Liver (tissue), 8 donors: ENCODE measurements at regions not wholly inside any gene's neighbourhood (a gene's known extent, or its start where the extent isn't known, plus 50 kb on each side); places are given as distances from the start of the nearest gene placed in this dataset.

Experiments used
- DNase-seq: peaks from one replicate; pipeline ENCODE4 v3.0.0-alpha.2; 2017; ENCODE audit warnings: low spot score
- H3K27ac ChIP-seq, 2 donors: one replicate each; pipeline ENCODE4 v1.7.0; 2013; ENCODE audit warnings: inconsistent platforms in 2 of 2, low read length in 2 of 2, control low read depth in 1 of 2, low read depth in 1 of 2, mild to moderate bottlenecking in 1 of 2
- H3K27me3 ChIP-seq, 4 donors: one replicate each; pipeline versions ENCODE4 v1.6.1 to v1.7.0; 2013; ENCODE audit warnings: low read length in 3 of 4, inconsistent platforms in 1 of 4, mild to moderate bottlenecking in 1 of 4, moderate library complexity in 1 of 4; ENCODE audit not compliant: control insufficient read depth in 4 of 4, insufficient read depth in 4 of 4
- H3K36me3 ChIP-seq, 4 donors: one replicate each; pipeline versions ENCODE4 v1.6.1 to v1.7.0; 2013; ENCODE audit warnings: low read length in 3 of 4, mild to moderate bottlenecking in 3 of 4, low read depth in 1 of 4, moderate library complexity in 1 of 4; ENCODE audit not compliant: control insufficient read depth in 4 of 4, insufficient read depth in 3 of 4
- H3K4me1 ChIP-seq, 4 donors: one replicate each; pipeline versions ENCODE4 v1.6.1 to v1.7.0; 2013; ENCODE audit warnings: low read length in 3 of 4, mild to moderate bottlenecking in 3 of 4, moderate library complexity in 1 of 4; ENCODE audit not compliant: control insufficient read depth in 4 of 4, insufficient read depth in 4 of 4
- H3K4me3 ChIP-seq, 3 donors: one replicate each; pipeline versions ENCODE4 v1.6.1 to v1.7.0; 2013; ENCODE audit warnings: low read length in 3 of 3, control low read depth in 1 of 3, low read depth in 1 of 3, mild to moderate bottlenecking in 1 of 3
- H3K9ac ChIP-seq, 2 donors: one replicate each; pipeline ENCODE4 v1.7.0; 2013; ENCODE audit warnings: low read length in 2 of 2, mild to moderate bottlenecking in 2 of 2, moderate library complexity in 2 of 2, control low read depth in 1 of 2, low read depth in 1 of 2
- H3K9me3 ChIP-seq, 4 donors: one replicate each; pipeline versions ENCODE4 v1.6.1 to v1.7.0; 2013; ENCODE audit warnings: low read length in 3 of 4; ENCODE audit not compliant: control insufficient read depth in 4 of 4
- EGR1 ChIP-seq, 2 donors: IDR thresholded peaks; 2 replicates each; pipeline ENCODE4 v1.6.1; 2016 to 2018; ENCODE audit warnings: antibody characterized with exemption in 2 of 2, low read depth in 2 of 2
- FOXA1 ChIP-seq: IDR thresholded peaks from 2 replicates; pipeline ENCODE4 v1.6.1; 2016; ENCODE audit warnings: antibody characterized with exemption
- FOXA2 ChIP-seq: IDR thresholded peaks from 2 replicates; pipeline ENCODE4 v1.6.1; 2016; ENCODE audit warnings: antibody characterized with exemption
- GABPA ChIP-seq, 2 donors: IDR thresholded peaks in 1 of 2; conservative IDR thresholded peaks in 1 of 2; 2 replicates each; pipeline ENCODE4 v1.6.1; 2016; ENCODE audit warnings: antibody characterized with exemption in 2 of 2, mild to moderate bottlenecking in 1 of 2, moderate library complexity in 1 of 2
- HNF4A ChIP-seq, 2 donors: conservative IDR thresholded peaks; 2 replicates each; pipeline ENCODE4 v1.6.1; 2016; ENCODE audit warnings: antibody characterized with exemption in 2 of 2, mild to moderate bottlenecking in 2 of 2
- HNF4G ChIP-seq: IDR thresholded peaks from 2 replicates; pipeline ENCODE4 v1.6.1; 2016; ENCODE audit warnings: antibody characterized with exemption
- JUND ChIP-seq, 2 donors: IDR thresholded peaks; 2 replicates each; pipeline ENCODE4 v1.6.1; 2016; ENCODE audit warnings: antibody characterized with exemption in 2 of 2
- NR2F2 ChIP-seq: IDR thresholded peaks from 2 replicates; pipeline ENCODE4 v1.6.1; 2016; ENCODE audit warnings: antibody characterized with exemption
- RAD21 ChIP-seq, 2 donors: IDR thresholded peaks; 2 replicates each; pipeline ENCODE4 v1.6.1; 2016; ENCODE audit warnings: antibody characterized with exemption in 2 of 2, mild to moderate bottlenecking in 2 of 2
- RXRA ChIP-seq, 2 donors: IDR thresholded peaks; 2 replicates each; pipeline ENCODE4 v1.6.1; 2017 to 2018; ENCODE audit warnings: antibody characterized with exemption in 2 of 2, mild to moderate bottlenecking in 1 of 2
- SP1 ChIP-seq: IDR thresholded peaks from 2 replicates; pipeline ENCODE4 v1.6.1; 2018; ENCODE audit warnings: antibody characterized with exemption, mild to moderate bottlenecking
- TAF1 ChIP-seq: conservative IDR thresholded peaks from 2 replicates; pipeline ENCODE4 v1.6.1; 2016; ENCODE audit warnings: antibody characterized with exemption, mild to moderate bottlenecking
- YY1 ChIP-seq: IDR thresholded peaks from 2 replicates; pipeline ENCODE4 v1.6.1; 2016; ENCODE audit warnings: antibody characterized with exemption, mild to moderate bottlenecking
- WGBS: extraction: QIAGEN DNeasy Blood & Tissue Kit; methylation state at CpG from one replicate; pipeline ENCODE4 v1.1.7; 2013; 5-methylcytosine and 5-hydroxymethylcytosine counted together
- TF ChIP-seq, protein P1 (sequence below): IDR thresholded peaks from 2 replicates; pipeline ENCODE4 v1.6.1; 2016; ENCODE audit warnings: antibody characterized with exemption
- TF ChIP-seq, protein P2 (sequence below): fragments of 150-350 bp; IDR thresholded peaks from 2 replicates; pipeline ENCODE4 v1.5.1; 2017; ENCODE audit warnings: improper control_type of control experiment, low read depth, low read length; ENCODE audit not compliant: missing input control
- TF ChIP-seq, protein P3 (sequence below): IDR thresholded peaks from 2 replicates; pipeline ENCODE4 v1.6.1; 2016; ENCODE audit warnings: antibody characterized with exemption, mild to moderate bottlenecking
- TF ChIP-seq, protein P4 (sequence below): IDR thresholded peaks from 2 replicates; pipeline ENCODE4 v1.6.1; 2016; ENCODE audit warnings: antibody characterized with exemption
- TF ChIP-seq, protein P5 (sequence below): IDR thresholded peaks from 2 replicates; pipeline ENCODE4 v1.6.1; 2016; ENCODE audit warnings: antibody characterized with exemption
- donor health status: healthy.
- donor health status: healthy.
- donor health status: healthy.
- donor health status: healthy.
- donor health status: healthy.

DNA sequence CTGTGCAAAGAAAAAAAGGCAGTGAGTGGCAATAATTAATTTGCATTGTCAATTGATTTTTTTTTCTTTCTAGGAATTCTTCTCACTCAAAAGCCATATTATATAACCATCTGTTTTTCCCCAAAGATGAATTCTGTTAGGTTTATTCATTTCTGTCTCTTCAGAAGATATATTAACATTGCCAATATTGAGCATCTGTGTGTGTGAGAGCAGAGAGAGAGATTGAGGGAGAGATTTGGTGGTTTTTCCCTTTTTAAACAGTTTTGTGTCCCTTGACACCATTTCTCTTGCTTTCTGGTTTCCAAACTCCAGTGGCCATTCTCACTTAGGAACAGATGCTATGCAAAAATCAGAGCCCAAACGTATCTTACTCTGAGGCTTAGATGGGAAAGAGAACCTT is 112.5 kb downstream of the LACC1 start:
- WGBS, result 87% methylated on average over 1 of the region's 1 CpG
- Histone ChIP-seq H3K9me3 (peaks cover 0 to 10% (median 4%) of the 10 kb centered on the region in 4 donors), H3K36me3 (no peaks in the 10 kb centered on the region), H3K9ac (no peak overlapping the region), H3K4me3 (no peak overlapping the region), H3K27me3 (no peaks in the 10 kb centered on the region), H3K4me1 (peaks cover 0 to 14% (median 3%) of the 10 kb centered on the region in 4 donors), H3K27ac (no peak overlapping the region)
- TF ChIP-seq HNF4G (no peak), FOXA2 (no peak), GABPA (IDR thresholded peaks at IDR 0.05 in 1 of 2, conservative IDR thresholded peaks at IDR 0.05 in 1 of 2) (no peak), RXRA (IDR thresholded peaks at IDR 0.05) (no peak), FOXA1 (no peak), NR2F2 (no peak), YY1 (no peak), TAF1 (no peak), HNF4A (conservative IDR thresholded peaks at IDR 0.05) (no peak), EGR1 (IDR thresholded peaks at IDR 0.05; ENCODE audit: low read depth in 2 of 2) (no peak)
- TF ChIP-seq, protein P1, sequence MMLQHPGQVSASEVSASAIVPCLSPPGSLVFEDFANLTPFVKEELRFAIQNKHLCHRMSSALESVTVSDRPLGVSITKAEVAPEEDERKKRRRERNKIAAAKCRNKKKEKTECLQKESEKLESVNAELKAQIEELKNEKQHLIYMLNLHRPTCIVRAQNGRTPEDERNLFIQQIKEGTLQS, result no peak
- TF ChIP-seq, protein P2, sequence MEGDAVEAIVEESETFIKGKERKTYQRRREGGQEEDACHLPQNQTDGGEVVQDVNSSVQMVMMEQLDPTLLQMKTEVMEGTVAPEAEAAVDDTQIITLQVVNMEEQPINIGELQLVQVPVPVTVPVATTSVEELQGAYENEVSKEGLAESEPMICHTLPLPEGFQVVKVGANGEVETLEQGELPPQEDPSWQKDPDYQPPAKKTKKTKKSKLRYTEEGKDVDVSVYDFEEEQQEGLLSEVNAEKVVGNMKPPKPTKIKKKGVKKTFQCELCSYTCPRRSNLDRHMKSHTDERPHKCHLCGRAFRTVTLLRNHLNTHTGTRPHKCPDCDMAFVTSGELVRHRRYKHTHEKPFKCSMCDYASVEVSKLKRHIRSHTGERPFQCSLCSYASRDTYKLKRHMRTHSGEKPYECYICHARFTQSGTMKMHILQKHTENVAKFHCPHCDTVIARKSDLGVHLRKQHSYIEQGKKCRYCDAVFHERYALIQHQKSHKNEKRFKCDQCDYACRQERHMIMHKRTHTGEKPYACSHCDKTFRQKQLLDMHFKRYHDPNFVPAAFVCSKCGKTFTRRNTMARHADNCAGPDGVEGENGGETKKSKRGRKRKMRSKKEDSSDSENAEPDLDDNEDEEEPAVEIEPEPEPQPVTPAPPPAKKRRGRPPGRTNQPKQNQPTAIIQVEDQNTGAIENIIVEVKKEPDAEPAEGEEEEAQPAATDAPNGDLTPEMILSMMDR, result no peak
- DNase-seq, result no peak

DNA sequence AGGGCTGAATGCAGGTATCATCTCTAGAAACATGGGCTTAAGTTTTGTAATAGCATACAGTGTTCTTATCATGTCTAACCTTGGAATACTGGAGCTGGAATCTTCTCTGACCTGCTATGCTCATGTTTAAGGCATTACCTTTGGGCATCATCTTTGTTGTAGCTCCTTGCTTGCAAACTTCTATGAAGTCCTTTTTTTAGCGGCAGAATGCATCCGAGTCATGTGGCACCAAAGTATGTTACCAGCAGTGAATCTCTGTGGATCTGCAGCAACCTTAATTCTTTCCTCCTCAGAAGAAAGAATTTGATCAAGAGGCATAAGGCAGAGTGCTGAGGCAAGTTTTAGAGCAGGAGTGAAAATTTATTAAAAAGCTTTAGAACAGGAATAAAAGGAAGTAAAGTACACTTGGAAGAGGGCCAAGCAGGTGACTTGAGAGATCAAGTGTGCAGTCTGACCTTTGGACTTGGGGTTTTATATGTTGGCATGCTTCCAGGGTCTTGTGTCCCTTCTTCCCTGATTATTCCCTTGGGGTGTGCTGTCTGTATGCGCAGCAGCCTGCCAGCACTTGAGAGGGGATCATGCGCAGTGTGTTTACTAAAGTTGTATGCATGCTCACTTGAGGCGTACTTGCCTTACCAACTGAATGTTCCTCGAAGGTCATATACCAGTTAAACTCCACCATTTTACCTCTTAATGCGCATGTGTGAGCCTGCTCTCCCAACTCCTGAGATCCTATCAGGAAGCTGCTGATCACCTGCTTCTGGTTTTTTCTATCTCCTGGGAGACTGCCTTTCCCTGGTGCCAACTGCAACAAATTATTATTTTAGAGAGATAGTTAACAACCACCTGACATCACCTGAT is 115.5 kb downstream of the LACC1 start:
- no peaks in the 10 kb centered on the region for H3K27me3 ChIP-seq
- H3K36me3 ChIP-seq, result no peaks in the 10 kb centered on the region
- TF ChIP-seq FOXA1 (no peak), RAD21 (IDR thresholded peaks at IDR 0.05) (no peak), SP1 (no peak), NR2F2 (no peak), JUND (IDR thresholded peaks at IDR 0.05) (no peak), RXRA (IDR thresholded peaks at IDR 0.05) (no peak), HNF4G (no peak), HNF4A (conservative IDR thresholded peaks at IDR 0.05) (no peak), YY1 (no peak), FOXA2 (no peak), TAF1 (no peak), EGR1 (IDR thresholded peaks at IDR 0.05; ENCODE audit: low read depth in 2 of 2) (no peak), GABPA (IDR thresholded peaks at IDR 0.05 in 1 of 2, conservative IDR thresholded peaks at IDR 0.05 in 1 of 2) (no peak)
- TF ChIP-seq, protein P1, result no peak
- TF ChIP-seq, protein P3, sequence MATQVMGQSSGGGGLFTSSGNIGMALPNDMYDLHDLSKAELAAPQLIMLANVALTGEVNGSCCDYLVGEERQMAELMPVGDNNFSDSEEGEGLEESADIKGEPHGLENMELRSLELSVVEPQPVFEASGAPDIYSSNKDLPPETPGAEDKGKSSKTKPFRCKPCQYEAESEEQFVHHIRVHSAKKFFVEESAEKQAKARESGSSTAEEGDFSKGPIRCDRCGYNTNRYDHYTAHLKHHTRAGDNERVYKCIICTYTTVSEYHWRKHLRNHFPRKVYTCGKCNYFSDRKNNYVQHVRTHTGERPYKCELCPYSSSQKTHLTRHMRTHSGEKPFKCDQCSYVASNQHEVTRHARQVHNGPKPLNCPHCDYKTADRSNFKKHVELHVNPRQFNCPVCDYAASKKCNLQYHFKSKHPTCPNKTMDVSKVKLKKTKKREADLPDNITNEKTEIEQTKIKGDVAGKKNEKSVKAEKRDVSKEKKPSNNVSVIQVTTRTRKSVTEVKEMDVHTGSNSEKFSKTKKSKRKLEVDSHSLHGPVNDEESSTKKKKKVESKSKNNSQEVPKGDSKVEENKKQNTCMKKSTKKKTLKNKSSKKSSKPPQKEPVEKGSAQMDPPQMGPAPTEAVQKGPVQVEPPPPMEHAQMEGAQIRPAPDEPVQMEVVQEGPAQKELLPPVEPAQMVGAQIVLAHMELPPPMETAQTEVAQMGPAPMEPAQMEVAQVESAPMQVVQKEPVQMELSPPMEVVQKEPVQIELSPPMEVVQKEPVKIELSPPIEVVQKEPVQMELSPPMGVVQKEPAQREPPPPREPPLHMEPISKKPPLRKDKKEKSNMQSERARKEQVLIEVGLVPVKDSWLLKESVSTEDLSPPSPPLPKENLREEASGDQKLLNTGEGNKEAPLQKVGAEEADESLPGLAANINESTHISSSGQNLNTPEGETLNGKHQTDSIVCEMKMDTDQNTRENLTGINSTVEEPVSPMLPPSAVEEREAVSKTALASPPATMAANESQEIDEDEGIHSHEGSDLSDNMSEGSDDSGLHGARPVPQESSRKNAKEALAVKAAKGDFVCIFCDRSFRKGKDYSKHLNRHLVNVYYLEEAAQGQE, result no peak
- TF ChIP-seq, protein P2, result no peak
- TF ChIP-seq, protein P4, sequence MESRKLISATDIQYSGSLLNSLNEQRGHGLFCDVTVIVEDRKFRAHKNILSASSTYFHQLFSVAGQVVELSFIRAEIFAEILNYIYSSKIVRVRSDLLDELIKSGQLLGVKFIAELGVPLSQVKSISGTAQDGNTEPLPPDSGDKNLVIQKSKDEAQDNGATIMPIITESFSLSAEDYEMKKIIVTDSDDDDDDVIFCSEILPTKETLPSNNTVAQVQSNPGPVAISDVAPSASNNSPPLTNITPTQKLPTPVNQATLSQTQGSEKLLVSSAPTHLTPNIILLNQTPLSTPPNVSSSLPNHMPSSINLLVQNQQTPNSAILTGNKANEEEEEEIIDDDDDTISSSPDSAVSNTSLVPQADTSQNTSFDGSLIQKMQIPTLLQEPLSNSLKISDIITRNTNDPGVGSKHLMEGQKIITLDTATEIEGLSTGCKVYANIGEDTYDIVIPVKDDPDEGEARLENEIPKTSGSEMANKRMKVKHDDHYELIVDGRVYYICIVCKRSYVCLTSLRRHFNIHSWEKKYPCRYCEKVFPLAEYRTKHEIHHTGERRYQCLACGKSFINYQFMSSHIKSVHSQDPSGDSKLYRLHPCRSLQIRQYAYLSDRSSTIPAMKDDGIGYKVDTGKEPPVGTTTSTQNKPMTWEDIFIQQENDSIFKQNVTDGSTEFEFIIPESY, result no peak
- TF ChIP-seq, protein P5, sequence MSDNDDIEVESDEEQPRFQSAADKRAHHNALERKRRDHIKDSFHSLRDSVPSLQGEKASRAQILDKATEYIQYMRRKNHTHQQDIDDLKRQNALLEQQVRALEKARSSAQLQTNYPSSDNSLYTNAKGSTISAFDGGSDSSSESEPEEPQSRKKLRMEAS, result no peak
- DNase-seq, result no peak
- WGBS, result 92% methylated on average over 7 of the region's 7 CpGs
- H3K27ac ChIP-seq, result no peak overlapping the region
- H3K9ac ChIP-seq, result no peak overlapping the region
- peaks cover 0 to 10% (median 4%) of the 10 kb centered on the region in 4 donors for H3K9me3 ChIP-seq
- no peak overlapping the region for H3K4me3 ChIP-seq
- H3K4me1 ChIP-seq, result peaks cover 0 to 12% (median 3%) of the 10 kb centered on the region in 4 donors
